Naive thymus-derived CD4-positive, alpha-beta T cell (primary cell): ENCODE measurements at regions not wholly inside any gene's neighbourhood (a gene's known extent, or its start where the extent isn't known, plus 50 kb on each side); places are given as distances from the start of the nearest gene placed in this dataset.

ENCODE experiments used
- ATAC-seq: fragments of 150-1000 bp; cut with Tn5 transposase; 2 replicates; pipeline ENCODE4 v1.10.0; 2021; ENCODE audit warnings: mild to moderate bottlenecking, moderate library complexity
- CTCF ChIA-PET: fragments of 350-600 bp; sonication (Branson Sonifier 250); formaldehyde crosslinking; loops from one replicate; lab custom pipeline; 2021; ENCODE audit warnings: antibody characterized with exemption; lab: Charles Lee
- POLR2A ChIA-PET: fragments of 350-600 bp; sonication (Branson Sonifier 250); formaldehyde crosslinking; loops from one replicate; lab custom pipeline; 2021; ENCODE audit warnings: antibody characterized with exemption, inconsistent platforms; lab: Charles Lee
- DNase-seq, 9 donors: peaks; one replicate each; pipeline versions ENCODE4 v3.0.0 to v3.0.0-alpha.2; 2020 to 2022; ENCODE audit warnings: mixed read lengths in 1 of 9
- H3K27ac ChIP-seq: one replicate; pipeline ENCODE4 v1.7.0; 2013; ENCODE audit warnings: mild to moderate bottlenecking, low read depth, low read length, moderate library complexity
- H3K27me3 ChIP-seq, 2 donors: one replicate each; pipeline ENCODE4 v1.7.0; 2013; ENCODE audit warnings: low read length in 2 of 2, mild to moderate bottlenecking in 2 of 2, moderate library complexity in 2 of 2; ENCODE audit not compliant: control insufficient read depth in 2 of 2, insufficient read depth in 2 of 2
- H3K36me3 ChIP-seq, 3 experiments: 1 replicate in 2 of 3; 2 replicates in 1 of 3; pipeline ENCODE4 v1.7.0; 2013; ENCODE audit warnings: low read length in 3 of 3, mild to moderate bottlenecking in 3 of 3, moderate library complexity in 1 of 3; ENCODE audit not compliant: insufficient read depth in 3 of 3, control insufficient read depth in 2 of 3
- H3K4me1 ChIP-seq, 2 donors: one replicate each; pipeline ENCODE4 v1.7.0; 2013; ENCODE audit warnings: low read length in 2 of 2, mild to moderate bottlenecking in 2 of 2, moderate library complexity in 1 of 2; ENCODE audit not compliant: control insufficient read depth in 2 of 2, insufficient read depth in 2 of 2
- H3K4me3 ChIP-seq: 2 replicates; pipeline ENCODE4 v1.7.0; 2013; ENCODE audit warnings: mild to moderate bottlenecking, low read length
- H3K9me3 ChIP-seq, 3 experiments: 1 replicate in 2 of 3; 2 replicates in 1 of 3; pipeline ENCODE4 v1.7.0; 2013; ENCODE audit warnings: low read length in 3 of 3; ENCODE audit not compliant: control insufficient read depth in 2 of 3
- H3K27ac Mint-ChIP-seq, 9 donors: one replicate each; pipeline ENCODE4 v1.8.0; 2020 to 2022; ENCODE audit warnings: mixed read lengths in 9 of 9, mild to moderate bottlenecking in 8 of 9, moderate library complexity in 5 of 9, inconsistent platforms in 2 of 9
- H3K27me3 Mint-ChIP-seq, 5 donors: one replicate each; pipeline ENCODE4 v1.8.0; 2021 to 2022; ENCODE audit warnings: mixed read lengths in 5 of 5, mild to moderate bottlenecking in 1 of 5
- H3K36me3 Mint-ChIP-seq, 5 donors: one replicate each; pipeline ENCODE4 v1.8.0; 2020 to 2022; ENCODE audit warnings: mixed read lengths in 5 of 5, mild to moderate bottlenecking in 3 of 5, inconsistent platforms in 1 of 5
- H3K4me1 Mint-ChIP-seq, 7 donors: one replicate each; pipeline ENCODE4 v1.8.0; 2020 to 2022; ENCODE audit warnings: mixed read lengths in 7 of 7, mild to moderate bottlenecking in 3 of 7, inconsistent platforms in 1 of 7
- H3K4me3 Mint-ChIP-seq, 10 donors: one replicate each; pipeline ENCODE4 v1.8.0; 2020 to 2022; ENCODE audit warnings: mild to moderate bottlenecking in 10 of 10, mixed read lengths in 10 of 10, moderate library complexity in 6 of 10, inconsistent platforms in 2 of 10
- H3K9me3 Mint-ChIP-seq, 11 donors: one replicate each; pipeline ENCODE4 v1.8.0; 2020 to 2022; ENCODE audit warnings: mixed read lengths in 11 of 11, mild to moderate bottlenecking in 4 of 11, inconsistent platforms in 1 of 11, moderate library complexity in 1 of 11
- intact Hi-C, 2 donors: fragments of 100-400 bp; cut with micrococcal nuclease; formaldehyde crosslinking; loops; one replicate each; pipeline ENCODE4 v1.15.1; 2023

DNA sequence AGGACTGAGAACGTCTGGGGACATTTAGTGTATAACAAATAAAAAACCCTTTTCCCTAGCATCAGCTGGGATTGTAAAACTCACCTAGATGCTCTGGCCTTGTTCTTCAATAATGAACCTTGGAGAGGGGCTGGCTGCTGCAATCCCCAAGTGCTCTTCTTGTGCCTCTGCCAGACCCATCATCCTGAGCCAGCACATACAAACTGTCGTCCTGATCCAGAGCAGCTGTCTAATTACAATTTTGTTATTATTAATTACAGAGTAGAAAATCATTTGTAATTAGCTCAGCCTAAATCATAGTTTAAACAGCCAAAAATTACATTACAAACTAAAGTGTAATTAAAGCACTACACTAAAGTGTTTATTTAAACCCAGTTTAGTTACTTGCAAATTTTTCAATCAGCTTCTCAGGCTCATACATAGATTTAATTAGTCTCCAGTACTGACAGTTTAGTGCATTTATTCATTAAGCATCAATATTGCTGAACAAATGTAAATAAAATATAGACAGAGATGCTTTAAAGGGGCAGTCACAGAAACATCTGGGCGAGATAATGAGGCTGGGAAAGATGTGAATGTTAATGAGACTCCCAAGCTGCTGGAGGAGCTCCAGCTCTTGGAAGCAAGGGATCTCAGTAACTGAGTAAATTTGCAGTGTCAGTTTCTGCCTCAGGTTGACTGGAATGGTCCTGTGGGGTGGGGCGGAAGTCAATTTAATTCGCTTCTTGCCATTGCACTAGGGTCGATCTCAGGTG lies 632.3 kb upstream of the TLE4 start:
- no peak overlapping the region for H3K4me3 ChIP-seq

DNA sequence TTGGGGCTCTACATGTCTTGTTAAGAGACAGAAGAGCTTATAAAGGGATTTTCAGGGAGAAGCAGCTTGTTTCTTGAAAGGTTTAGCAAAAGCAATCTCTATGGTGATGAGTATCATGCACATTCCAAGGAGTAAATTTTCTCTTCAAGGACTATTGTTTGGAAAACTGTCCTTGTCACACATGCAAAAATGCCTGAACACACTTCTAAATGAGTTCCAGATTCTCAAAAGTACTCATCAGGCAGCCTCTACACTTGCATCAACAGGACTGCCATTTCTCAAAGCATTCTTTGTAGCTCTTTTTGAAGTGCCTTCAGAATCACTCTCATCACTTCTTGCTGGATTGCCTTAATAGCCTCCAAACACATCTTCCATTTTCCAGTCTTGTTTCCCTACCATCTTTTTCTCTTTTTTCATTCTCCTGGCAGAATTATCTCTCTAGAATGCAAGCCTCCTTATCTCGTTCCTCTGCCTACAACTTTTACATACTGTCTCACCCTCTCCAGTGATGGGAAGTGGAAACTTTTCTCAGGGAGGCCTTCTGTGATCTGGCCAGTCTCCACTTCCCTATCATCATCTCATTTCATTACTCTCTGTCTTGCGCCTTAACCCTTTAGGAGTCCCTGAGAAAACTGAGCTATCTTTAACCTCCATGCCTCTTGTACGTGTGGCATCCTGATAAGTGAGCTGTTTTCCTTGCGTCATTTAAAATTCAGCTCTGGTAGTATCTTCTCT lies 631.5 kb upstream of the TLE4 start:
- no peak for DNase-seq
- Mint-ChIP-seq H3K27me3 (no peaks in the 10 kb centered on the region), H3K27ac (peak overlapping the region in 1 of 9 donors; percentile 60), H3K4me3 (no peak overlapping the region), H3K9me3 (peaks cover 0 to 20% (median 3%) of the 10 kb centered on the region in 11 donors), H3K4me1 (no peaks in the 10 kb centered on the region), H3K36me3 (no peaks in the 10 kb centered on the region)
- ChIA-PET POLR2A (no interaction called here), CTCF (no interaction called here)
- Histone ChIP-seq H3K9me3 (no peaks in the 10 kb centered on the region), H3K27me3 (no peaks in the 10 kb centered on the region), H3K36me3 (no peaks in the 10 kb centered on the region), H3K27ac (no peak overlapping the region), H3K4me1 (no peaks in the 10 kb centered on the region), H3K4me3 (no peak overlapping the region)
- no peak for ATAC-seq
- intact Hi-C loops = no loop called here

More for the DNA sequence above, 632.3 kb upstream of the TLE4 start:
- ChIA-PET POLR2A (no interaction called here), CTCF (no interaction called here)
- no peaks in the 10 kb centered on the region for H3K27me3 Mint-ChIP-seq
- H3K36me3 Mint-ChIP-seq = no peaks in the 10 kb centered on the region
- peaks cover 0 to 21% (median 3%) of the 10 kb centered on the region in 11 donors for H3K9me3 Mint-ChIP-seq
- Histone ChIP-seq H3K4me1 (no peaks in the 10 kb centered on the region), H3K36me3 (no peaks in the 10 kb centered on the region), H3K27ac (no peak overlapping the region), H3K9me3 (no peaks in the 10 kb centered on the region), H3K27me3 (no peaks in the 10 kb centered on the region)
- no peak overlapping the region for H3K27ac Mint-ChIP-seq
- DNase-seq (no peak), ATAC-seq (no peak)
- intact Hi-C loops = no loop called here
- no peaks in the 10 kb centered on the region for H3K4me1 Mint-ChIP-seq
- H3K4me3 Mint-ChIP-seq = no peak overlapping the region

DNA sequence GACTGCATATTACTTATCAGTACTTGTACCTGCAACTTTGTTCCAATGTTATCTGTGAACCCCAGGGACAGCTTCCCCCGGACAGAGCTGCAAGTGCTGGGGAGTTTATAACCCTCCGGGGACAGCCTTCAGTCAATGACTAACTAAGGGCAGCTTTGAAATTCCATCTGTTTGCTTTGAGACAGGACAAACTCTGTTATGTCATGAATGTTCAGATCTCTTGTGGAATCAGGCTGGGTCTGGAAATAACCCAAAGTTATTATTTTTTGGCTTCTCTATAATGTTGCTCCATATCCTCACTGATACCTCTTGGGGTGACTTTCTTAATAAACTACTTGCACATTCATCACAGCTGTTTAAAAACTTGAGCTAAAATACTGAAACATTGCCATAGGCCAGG lies 617.5 kb upstream of the TLE4 start:
- Mint-ChIP-seq H3K4me1 (no peaks in the 10 kb centered on the region), H3K36me3 (peaks cover 0 to 3% (median 0%) of the 10 kb centered on the region in 5 donors), H3K27ac (no peak overlapping the region), H3K4me3 (no peak overlapping the region), H3K27me3 (peaks cover 0 to 5% (median 0%) of the 10 kb centered on the region in 5 donors), H3K9me3 (peaks cover 2 to 28% (median 7%) of the 10 kb centered on the region in 11 donors)
- DNase-seq (no peak), ATAC-seq (no peak)
- Histone ChIP-seq H3K36me3 (no peaks in the 10 kb centered on the region), H3K27ac (no peak overlapping the region), H3K27me3 (no peaks in the 10 kb centered on the region), H3K4me1 (no peaks in the 10 kb centered on the region), H3K9me3 (no peaks in the 10 kb centered on the region), H3K4me3 (no peak overlapping the region)
- intact Hi-C loops = no loop called here
- ChIA-PET CTCF (no interaction called here), POLR2A (no interaction called here)

DNA sequence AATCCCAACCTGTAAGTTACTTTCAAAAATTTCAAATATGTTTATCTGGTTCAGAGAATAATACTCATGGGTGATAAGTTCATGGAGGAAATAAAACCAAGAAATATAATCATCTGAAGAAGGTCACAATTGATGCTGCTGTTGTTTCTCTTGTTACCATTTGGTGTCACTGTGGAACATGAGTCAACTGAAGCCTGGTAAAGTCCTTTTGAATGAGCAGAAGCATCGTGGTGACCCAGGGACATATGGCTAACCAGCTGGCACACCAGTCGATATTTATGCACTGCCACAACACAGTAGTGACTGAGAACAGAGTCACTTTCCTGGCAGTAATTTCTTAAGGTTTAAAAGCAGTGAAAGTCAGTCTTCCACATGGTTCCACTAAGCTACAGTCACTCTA lies 612.9 kb upstream of the TLE4 start:
- ATAC-seq = no peak

DNA sequence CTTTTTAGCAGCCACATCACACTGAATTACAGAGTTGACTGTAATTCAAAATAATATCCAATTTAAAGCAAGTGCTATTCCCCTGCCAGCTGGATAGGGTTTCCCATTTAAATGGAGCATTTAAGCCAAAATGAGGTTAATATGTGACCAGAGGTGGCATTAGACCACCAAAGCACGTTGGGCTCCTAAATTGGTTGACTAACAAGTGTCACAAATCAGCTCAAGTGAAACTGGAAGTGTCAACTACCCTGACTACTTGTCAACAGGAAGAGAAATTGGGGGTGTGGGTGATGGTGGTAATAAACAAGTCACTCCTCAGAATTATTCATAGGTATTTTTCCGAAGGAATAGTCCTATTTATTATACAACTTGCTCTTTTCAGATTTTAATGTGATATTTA lies 609.6 kb upstream of the TLE4 start:
- Histone ChIP-seq H3K4me1 (no peaks in the 10 kb centered on the region), H3K9me3 (no peaks in the 10 kb centered on the region), H3K27me3 (no peaks in the 10 kb centered on the region), H3K36me3 (no peaks in the 10 kb centered on the region), H3K4me3 (no peak overlapping the region), H3K27ac (no peak overlapping the region)
- H3K27me3 Mint-ChIP-seq = no peaks in the 10 kb centered on the region
- H3K36me3 Mint-ChIP-seq = no peaks in the 10 kb centered on the region
- ChIA-PET CTCF (no interaction called here), POLR2A (no interaction called here)
- no peak overlapping the region for H3K27ac Mint-ChIP-seq
- DNase-seq (no peak), ATAC-seq (no peak)
- intact Hi-C loops = no loop called here
- H3K4me3 Mint-ChIP-seq = no peak overlapping the region
- no peaks in the 10 kb centered on the region for H3K4me1 Mint-ChIP-seq
- H3K9me3 Mint-ChIP-seq = peaks cover 1 to 40% (median 10%) of the 10 kb centered on the region in 11 donors

More for the DNA sequence above, 612.9 kb upstream of the TLE4 start:
- no peak overlapping the region for H3K4me3 Mint-ChIP-seq
- H3K9me3 Mint-ChIP-seq = peaks cover 1 to 44% (median 10%) of the 10 kb centered on the region in 11 donors
- Histone ChIP-seq H3K9me3 (no peaks in the 10 kb centered on the region), H3K27me3 (no peaks in the 10 kb centered on the region), H3K36me3 (no peaks in the 10 kb centered on the region), H3K27ac (no peak overlapping the region), H3K4me3 (no peak overlapping the region), H3K4me1 (no peaks in the 10 kb centered on the region)
- H3K27ac Mint-ChIP-seq = no peak overlapping the region
- H3K4me1 Mint-ChIP-seq = no peaks in the 10 kb centered on the region
- peaks cover 0 to 5% (median 0%) of the 10 kb centered on the region in 5 donors for H3K27me3 Mint-ChIP-seq
- ChIA-PET POLR2A (no interaction called here), CTCF (no interaction called here)
- no peak for DNase-seq
- intact Hi-C loops = no loop called here
- H3K36me3 Mint-ChIP-seq = no peaks in the 10 kb centered on the region

DNA sequence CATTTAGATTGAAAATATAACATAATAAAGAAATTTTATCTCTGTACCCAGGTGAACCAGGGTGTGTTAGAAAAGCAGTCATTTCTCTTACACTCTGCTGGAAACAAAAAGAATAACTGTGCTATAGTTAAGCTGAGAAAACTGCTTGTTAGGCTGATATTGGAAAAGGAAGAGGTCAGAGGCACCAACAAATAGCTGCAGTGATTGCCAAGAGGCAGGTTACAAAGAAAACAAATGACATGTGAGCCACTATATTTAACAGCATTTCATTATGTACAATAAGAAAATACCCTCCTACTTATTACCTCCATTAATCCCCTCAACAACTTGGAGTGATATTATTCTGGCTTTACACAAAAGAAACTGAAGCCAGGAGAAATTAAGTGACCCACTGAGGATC lies 607.9 kb upstream of the TLE4 start:
- H3K4me3 ChIP-seq = no peak overlapping the region
- intact Hi-C loops = no loop called here
- Mint-ChIP-seq H3K9me3 (peaks cover 1 to 32% (median 4%) of the 10 kb centered on the region in 11 donors), H3K4me3 (no peak overlapping the region), H3K36me3 (no peaks in the 10 kb centered on the region), H3K27me3 (no peaks in the 10 kb centered on the region), H3K4me1 (no peaks in the 10 kb centered on the region), H3K27ac (no peak overlapping the region)
- H3K36me3 ChIP-seq = no peaks in the 10 kb centered on the region
- no peaks in the 10 kb centered on the region for H3K27me3 ChIP-seq
- no peaks in the 10 kb centered on the region for H3K9me3 ChIP-seq
- H3K27ac ChIP-seq = no peak overlapping the region
- ATAC-seq (no peak), DNase-seq (no peak)
- CTCF ChIA-PET = no interaction called here
- H3K4me1 ChIP-seq = no peaks in the 10 kb centered on the region
- POLR2A ChIA-PET = no interaction called here
